K562 (cell line): ENCODE measurements at regions not wholly inside any gene's neighbourhood (a gene's known extent, or its start where the extent isn't known, plus 50 kb on each side); places are given as distances from the start of the nearest gene placed in this dataset.
"Not testable (repeated sequence)": the region's sequence is repeated elsewhere in the genome, so short reads cannot be mapped to it uniquely, and the experiment has no call there.

Source experiments
- ATAC-seq: fragments of 200-7000 bp; cut with Tn5 transposase; 3 replicates; pipeline ENCODE4 v1.9.1; 2020; ENCODE audit warnings: moderate library complexity
- BruUV-seq: library from RNA; stranded (reverse); fragments of 400-500 nt; replicated peaks from 2 replicates; lab custom pipeline; 2021; lab: Mats Ljungman, UMichigan
- CTCF ChIA-PET: fragments of 300-600 bp; formaldehyde crosslinking; extraction: SDS; loops from one replicate; lab custom pipeline; 2021; ENCODE audit warnings: low intra/inter-chr PET ratio; lab: Yijun Ruan, JAX
- POLR2A ChIA-PET: fragments of 300-600, 350-650 bp; sonication (Branson Sonifier 250); formaldehyde crosslinking; extraction: SDS; loops from one replicate; lab custom pipeline; 2021; ENCODE audit warnings: antibody characterized with exemption, inconsistent platforms; lab: Yijun Ruan, JAX
- DNase-seq, 4 experiments: peaks; one replicate each; pipeline versions ENCODE4 v3.0.0 to v3.0.0-alpha.2; 2011 to 2018; ENCODE audit warnings: low spot score in 3 of 4, mixed read lengths in 3 of 4; ENCODE audit errors: extremely low read depth in 1 of 4
- FAIRE-seq: peaks from 2 replicates; lab custom pipeline; 2011; peaks lifted over from hg19 to GRCh38; lab: Jason Lieb, UNC
- H2AFZ ChIP-seq: 2 replicates; pipeline ENCODE4 v1.6.0; 2011; ENCODE audit warnings: low read depth, low read length, control low read depth, inconsistent platforms
- H3K27ac ChIP-seq: fragments of 200-600 bp; 3 replicates; pipeline ENCODE4 v1.8.0; 2011; ENCODE audit warnings: low read depth, mild to moderate bottlenecking, control low read depth, inconsistent platforms, low read length, moderate library complexity, mixed read lengths; ENCODE audit errors: extremely low read depth
- H3K27me3 ChIP-seq, 2 experiments: fragments of 300-600 bp in 1 of 2; 2 replicates in 1 of 2; 3 replicates in 1 of 2; pipeline versions ENCODE4 v1.6.0 to v1.8.0; 2011; ENCODE audit warnings: inconsistent platforms in 2 of 2, low read length in 2 of 2, mild to moderate bottlenecking in 1 of 2, mixed read lengths in 1 of 2, moderate library complexity in 1 of 2; ENCODE audit not compliant: control insufficient read depth in 2 of 2, insufficient read depth in 2 of 2
- H3K36me3 ChIP-seq: fragments of 300-600 bp; 3 replicates; pipeline ENCODE4 v1.8.0; 2011; ENCODE audit warnings: mild to moderate bottlenecking, low read length, inconsistent platforms; ENCODE audit not compliant: control insufficient read depth, insufficient read depth
- H3K4me1 ChIP-seq, 2 experiments: fragments of 200-600 bp in 1 of 2; replicated peaks in 1 of 2; 2 replicates in 1 of 2; 3 replicates in 1 of 2; pipeline versions ENCODE4 v1.5.1 to v1.8.0; 2011; ENCODE audit warnings: inconsistent platforms in 2 of 2, low read length in 2 of 2, mild to moderate bottlenecking in 1 of 2, mixed read lengths in 1 of 2, moderate library complexity in 1 of 2; ENCODE audit not compliant: control insufficient read depth in 2 of 2, insufficient read depth in 2 of 2
- H3K4me2 ChIP-seq: 2 replicates; pipeline ENCODE4 v1.6.1; 2011; ENCODE audit warnings: low read length, control low read depth, inconsistent platforms, mixed read lengths; ENCODE audit not compliant: insufficient read depth
- H3K4me3 ChIP-seq: fragments of 200-600 bp; sonication (generic), shearing (Covaris generic); 2 replicates; pipeline ENCODE4 v1.5.1; 2016; ENCODE audit warnings: control low read depth, inconsistent platforms
- H3K79me2 ChIP-seq: fragments of 200-600 bp; 3 replicates; pipeline ENCODE4 v1.8.0; 2011; ENCODE audit warnings: low read length, inconsistent platforms; ENCODE audit not compliant: control insufficient read depth, insufficient read depth
- H3K9ac ChIP-seq, 2 experiments: 2 replicates each; pipeline versions ENCODE4 v1.6.0 to v1.6.1; 2011; ENCODE audit warnings: low read depth in 2 of 2, low read length in 2 of 2, control low read depth in 1 of 2, inconsistent platforms in 1 of 2, mild to moderate bottlenecking in 1 of 2, mixed read lengths in 1 of 2; ENCODE audit not compliant: insufficient read depth in 1 of 2
- H3K9me1 ChIP-seq: one replicate; pipeline ENCODE4 v1.6.0; 2011; ENCODE audit warnings: inconsistent platforms, mild to moderate bottlenecking, low read length, moderate library complexity; ENCODE audit not compliant: control insufficient read depth, insufficient read depth
- H3K9me3 ChIP-seq: replicated peaks from 2 replicates; pipeline ENCODE4 v1.5.1; 2011; ENCODE audit warnings: low read depth, low read length, inconsistent platforms; ENCODE audit not compliant: control insufficient read depth, insufficient read depth
- H4K20me1 ChIP-seq: replicated peaks from 2 replicates; pipeline ENCODE4 v1.6.1; 2011; ENCODE audit warnings: low read length, inconsistent platforms, mixed read lengths; ENCODE audit not compliant: control insufficient read depth, insufficient read depth
- ARID1B ChIP-seq: fragments of 450-650 bp; IDR thresholded peaks from 2 replicates; pipeline ENCODE4 v1.6.1; 2016; ENCODE audit warnings: antibody characterized with exemption, mild to moderate bottlenecking, inconsistent platforms
- DPF2 ChIP-seq: fragments of 450-650 bp; IDR thresholded peaks from 2 replicates; pipeline ENCODE4 v1.6.1; 2016
- EGR1 ChIP-seq: fragments of 450-650 bp; conservative IDR thresholded peaks from 2 replicates; pipeline ENCODE4 v1.6.1; 2017; ENCODE audit warnings: mild to moderate bottlenecking
- JUND ChIP-seq, 2 experiments: IDR thresholded peaks; 2 replicates in 1 of 2; 3 replicates in 1 of 2; pipeline ENCODE4 v1.6.1; 2011; ENCODE audit warnings: borderline replicate concordance in 2 of 2, low read depth in 2 of 2, low read length in 2 of 2, improper control_type of control experiment in 1 of 2, missing biosample characterization in 1 of 2, missing genetic modification characterization in 1 of 2, missing genetic modification reagents in 1 of 2
- WGBS: fragments of 100-300 bp; shearing (Covaris generic); methylation state at CpG from one replicate; pipeline ENCODE4 v1.1.6; 2016; ENCODE audit warnings: low coverage, mixed read lengths; ENCODE audit not compliant: insufficient coverage; ENCODE audit errors: missing lambda C conversion rate; 5-methylcytosine and 5-hydroxymethylcytosine counted together
- in situ Hi-C: fragments of 300-500 bp; cut with MboI; formaldehyde crosslinking; loops from 4 replicates; pipeline ENCODE4 v1.15.0; 2018; ENCODE audit warnings: inconsistent platforms, mixed read lengths
- intact Hi-C: fragments of 100-400 bp; cut with micrococcal nuclease; formaldehyde crosslinking; loops from 2 replicates; pipeline ENCODE4 v1.14.2; 2022
- TF ChIP-seq, protein P1 (sequence below): sonication (generic); formaldehyde crosslinking; IDR thresholded peaks from 2 replicates; pipeline ENCODE4 v1.8.0; 2022; ENCODE audit warnings: mild to moderate bottlenecking, missing genetic modification reagents

DNA sequence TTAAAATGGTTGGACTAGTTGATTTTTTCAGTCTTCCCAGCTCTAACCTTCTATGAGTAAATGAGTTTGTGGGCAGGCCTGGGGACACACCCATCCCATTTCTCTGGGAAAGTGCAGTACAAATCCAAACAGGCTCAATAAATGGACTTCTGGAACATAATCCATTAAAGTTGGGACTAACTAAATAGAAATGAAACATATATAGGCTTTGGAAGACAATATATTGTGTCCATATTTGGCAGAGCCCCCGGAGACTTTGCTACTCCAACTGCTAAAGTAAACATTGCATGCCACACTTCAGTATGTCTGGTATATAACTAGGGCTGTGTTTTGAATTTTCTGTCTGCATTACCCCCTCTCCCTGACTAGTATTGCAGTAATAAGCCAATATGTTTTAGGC lies 191.4 kb upstream of the DAB2 start (continued):
- TF ChIP-seq, protein P1, sequence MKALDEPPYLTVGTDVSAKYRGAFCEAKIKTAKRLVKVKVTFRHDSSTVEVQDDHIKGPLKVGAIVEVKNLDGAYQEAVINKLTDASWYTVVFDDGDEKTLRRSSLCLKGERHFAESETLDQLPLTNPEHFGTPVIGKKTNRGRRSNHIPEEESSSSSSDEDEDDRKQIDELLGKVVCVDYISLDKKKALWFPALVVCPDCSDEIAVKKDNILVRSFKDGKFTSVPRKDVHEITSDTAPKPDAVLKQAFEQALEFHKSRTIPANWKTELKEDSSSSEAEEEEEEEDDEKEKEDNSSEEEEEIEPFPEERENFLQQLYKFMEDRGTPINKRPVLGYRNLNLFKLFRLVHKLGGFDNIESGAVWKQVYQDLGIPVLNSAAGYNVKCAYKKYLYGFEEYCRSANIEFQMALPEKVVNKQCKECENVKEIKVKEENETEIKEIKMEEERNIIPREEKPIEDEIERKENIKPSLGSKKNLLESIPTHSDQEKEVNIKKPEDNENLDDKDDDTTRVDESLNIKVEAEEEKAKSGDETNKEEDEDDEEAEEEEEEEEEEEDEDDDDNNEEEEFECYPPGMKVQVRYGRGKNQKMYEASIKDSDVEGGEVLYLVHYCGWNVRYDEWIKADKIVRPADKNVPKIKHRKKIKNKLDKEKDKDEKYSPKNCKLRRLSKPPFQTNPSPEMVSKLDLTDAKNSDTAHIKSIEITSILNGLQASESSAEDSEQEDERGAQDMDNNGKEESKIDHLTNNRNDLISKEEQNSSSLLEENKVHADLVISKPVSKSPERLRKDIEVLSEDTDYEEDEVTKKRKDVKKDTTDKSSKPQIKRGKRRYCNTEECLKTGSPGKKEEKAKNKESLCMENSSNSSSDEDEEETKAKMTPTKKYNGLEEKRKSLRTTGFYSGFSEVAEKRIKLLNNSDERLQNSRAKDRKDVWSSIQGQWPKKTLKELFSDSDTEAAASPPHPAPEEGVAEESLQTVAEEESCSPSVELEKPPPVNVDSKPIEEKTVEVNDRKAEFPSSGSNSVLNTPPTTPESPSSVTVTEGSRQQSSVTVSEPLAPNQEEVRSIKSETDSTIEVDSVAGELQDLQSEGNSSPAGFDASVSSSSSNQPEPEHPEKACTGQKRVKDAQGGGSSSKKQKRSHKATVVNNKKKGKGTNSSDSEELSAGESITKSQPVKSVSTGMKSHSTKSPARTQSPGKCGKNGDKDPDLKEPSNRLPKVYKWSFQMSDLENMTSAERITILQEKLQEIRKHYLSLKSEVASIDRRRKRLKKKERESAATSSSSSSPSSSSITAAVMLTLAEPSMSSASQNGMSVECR (CRISPR knock-in tag), result no peak

DNA sequence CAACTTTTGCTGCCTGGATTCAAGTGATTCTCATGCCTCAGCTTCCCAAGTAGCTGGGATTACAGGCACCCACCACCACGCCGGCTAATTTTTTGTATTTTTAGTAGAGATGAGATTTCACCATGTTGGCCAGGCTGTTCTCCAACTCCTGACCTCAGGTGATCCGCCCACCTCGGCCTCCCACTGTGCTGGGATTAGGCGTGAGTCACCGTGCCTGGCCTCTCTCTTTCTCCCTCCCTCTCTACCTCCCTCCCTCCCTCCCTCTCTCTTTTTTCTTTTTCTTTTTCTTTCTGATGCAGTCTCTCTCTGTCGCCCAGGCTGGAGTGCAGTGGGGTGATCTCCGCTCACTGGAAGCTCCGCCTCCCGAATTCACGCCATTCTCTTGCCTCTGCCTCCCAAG lies 186.3 kb upstream of the DAB2 start:
- H4K20me1 ChIP-seq; H3K4me2 ChIP-seq; H3K9me1 ChIP-seq; H2AFZ ChIP-seq; intact Hi-C loops; H3K9me3 ChIP-seq; H3K4me3 ChIP-seq; FAIRE-seq; H3K36me3 ChIP-seq; H3K4me1 ChIP-seq; H3K9ac ChIP-seq; CTCF ChIA-PET; POLR2A ChIA-PET; H3K79me2 ChIP-seq; H3K27me3 ChIP-seq; in situ Hi-C loops; BruUV-seq; H3K27ac ChIP-seq; TF ChIP-seq JUND (tag; IDR thresholded peaks at IDR 0.05; ENCODE audit: borderline replicate concordance, low read depth, low read length): not testable (repeated sequence)
- DNase-seq (peak in 1 of 4 experiments; percentile 24), ATAC-seq (peak; percentile 62; the same call in 2 of the 3 replicates)
- 1% methylated on average over 9 of the region's 11 CpGs for WGBS
- peak; percentile 77 for TF ChIP-seq EGR1
- peak; percentile 53; the same call in 1 of the 2 replicates for TF ChIP-seq JUND (IDR thresholded peaks at IDR 0.05; ENCODE audit: borderline replicate concordance, low read depth, low read length)
- peak; percentile 21; the same call in 1 of the 2 replicates for TF ChIP-seq DPF2
- peak; percentile 34; the same call in 1 of the 2 replicates for TF ChIP-seq ARID1B
